K562 (cell line): ENCODE measurements at regions not wholly inside any gene's neighbourhood (a gene's known extent, or its start where the extent isn't known, plus 50 kb on each side); places are given as distances from the start of the nearest gene placed in this dataset.

Experiments used
- ATAC-seq: fragments of 200-7000 bp; cut with Tn5 transposase; 3 replicates; pipeline ENCODE4 v1.9.1; 2020; ENCODE audit warnings: moderate library complexity
- BruUV-seq: library from RNA; stranded (reverse); fragments of 400-500 nt; replicated peaks from 2 replicates; lab custom pipeline; 2021; lab: Mats Ljungman, UMichigan
- CTCF ChIA-PET: fragments of 300-600 bp; formaldehyde crosslinking; extraction: SDS; loops from one replicate; lab custom pipeline; 2021; ENCODE audit warnings: low intra/inter-chr PET ratio; lab: Yijun Ruan, JAX
- POLR2A ChIA-PET: fragments of 300-600, 350-650 bp; sonication (Branson Sonifier 250); formaldehyde crosslinking; extraction: SDS; loops from one replicate; lab custom pipeline; 2021; ENCODE audit warnings: antibody characterized with exemption, inconsistent platforms; lab: Yijun Ruan, JAX
- DNase-seq, 4 experiments: peaks; one replicate each; pipeline versions ENCODE4 v3.0.0 to v3.0.0-alpha.2; 2011 to 2018; ENCODE audit warnings: low spot score in 3 of 4, mixed read lengths in 3 of 4; ENCODE audit errors: extremely low read depth in 1 of 4
- FAIRE-seq: peaks from 2 replicates; lab custom pipeline; 2011; peaks lifted over from hg19 to GRCh38; lab: Jason Lieb, UNC
- H2AFZ ChIP-seq: 2 replicates; pipeline ENCODE4 v1.6.0; 2011; ENCODE audit warnings: low read depth, low read length, control low read depth, inconsistent platforms
- H3K27ac ChIP-seq: fragments of 200-600 bp; 3 replicates; pipeline ENCODE4 v1.8.0; 2011; ENCODE audit warnings: low read depth, mild to moderate bottlenecking, control low read depth, inconsistent platforms, low read length, moderate library complexity, mixed read lengths; ENCODE audit errors: extremely low read depth
- H3K27me3 ChIP-seq, 2 experiments: fragments of 300-600 bp in 1 of 2; 2 replicates in 1 of 2; 3 replicates in 1 of 2; pipeline versions ENCODE4 v1.6.0 to v1.8.0; 2011; ENCODE audit warnings: inconsistent platforms in 2 of 2, low read length in 2 of 2, mild to moderate bottlenecking in 1 of 2, mixed read lengths in 1 of 2, moderate library complexity in 1 of 2; ENCODE audit not compliant: control insufficient read depth in 2 of 2, insufficient read depth in 2 of 2
- H3K36me3 ChIP-seq: fragments of 300-600 bp; 3 replicates; pipeline ENCODE4 v1.8.0; 2011; ENCODE audit warnings: mild to moderate bottlenecking, low read length, inconsistent platforms; ENCODE audit not compliant: control insufficient read depth, insufficient read depth
- H3K4me1 ChIP-seq, 2 experiments: fragments of 200-600 bp in 1 of 2; replicated peaks in 1 of 2; 2 replicates in 1 of 2; 3 replicates in 1 of 2; pipeline versions ENCODE4 v1.5.1 to v1.8.0; 2011; ENCODE audit warnings: inconsistent platforms in 2 of 2, low read length in 2 of 2, mild to moderate bottlenecking in 1 of 2, mixed read lengths in 1 of 2, moderate library complexity in 1 of 2; ENCODE audit not compliant: control insufficient read depth in 2 of 2, insufficient read depth in 2 of 2
- H3K4me2 ChIP-seq: 2 replicates; pipeline ENCODE4 v1.6.1; 2011; ENCODE audit warnings: low read length, control low read depth, inconsistent platforms, mixed read lengths; ENCODE audit not compliant: insufficient read depth
- H3K4me3 ChIP-seq: fragments of 200-600 bp; sonication (generic), shearing (Covaris generic); 2 replicates; pipeline ENCODE4 v1.5.1; 2016; ENCODE audit warnings: control low read depth, inconsistent platforms
- H3K79me2 ChIP-seq: fragments of 200-600 bp; 3 replicates; pipeline ENCODE4 v1.8.0; 2011; ENCODE audit warnings: low read length, inconsistent platforms; ENCODE audit not compliant: control insufficient read depth, insufficient read depth
- H3K9ac ChIP-seq, 2 experiments: 2 replicates each; pipeline versions ENCODE4 v1.6.0 to v1.6.1; 2011; ENCODE audit warnings: low read depth in 2 of 2, low read length in 2 of 2, control low read depth in 1 of 2, inconsistent platforms in 1 of 2, mild to moderate bottlenecking in 1 of 2, mixed read lengths in 1 of 2; ENCODE audit not compliant: insufficient read depth in 1 of 2
- H3K9me1 ChIP-seq: one replicate; pipeline ENCODE4 v1.6.0; 2011; ENCODE audit warnings: inconsistent platforms, mild to moderate bottlenecking, low read length, moderate library complexity; ENCODE audit not compliant: control insufficient read depth, insufficient read depth
- H3K9me3 ChIP-seq: replicated peaks from 2 replicates; pipeline ENCODE4 v1.5.1; 2011; ENCODE audit warnings: low read depth, low read length, inconsistent platforms; ENCODE audit not compliant: control insufficient read depth, insufficient read depth
- H4K20me1 ChIP-seq: replicated peaks from 2 replicates; pipeline ENCODE4 v1.6.1; 2011; ENCODE audit warnings: low read length, inconsistent platforms, mixed read lengths; ENCODE audit not compliant: control insufficient read depth, insufficient read depth
- C11orf30 ChIP-seq: fragments of 450-650 bp; IDR thresholded peaks from 2 replicates; pipeline ENCODE4 v1.6.1; 2016; ENCODE audit warnings: low read depth, mild to moderate bottlenecking
- CCNT2 ChIP-seq: IDR thresholded peaks from 2 replicates; pipeline ENCODE4 v1.6.1; 2011; ENCODE audit warnings: borderline replicate concordance, low read depth, mild to moderate bottlenecking, moderate library complexity, mixed read lengths, low read length; ENCODE audit not compliant: insufficient read length; ENCODE audit errors: extremely low read depth
- CHD2 ChIP-seq: IDR thresholded peaks from 2 replicates; pipeline ENCODE4 v1.6.1; 2011; ENCODE audit warnings: low read depth, low read length
- HCFC1 ChIP-seq: IDR thresholded peaks from 2 replicates; pipeline ENCODE4 v1.6.1; 2012; ENCODE audit warnings: low read depth, low read length, improper control_type of control experiment
- HMG20B ChIP-seq: fragments of 250-450 bp; sonication (Bioruptor Pico); IDR thresholded peaks from 2 replicates; pipeline ENCODE4 v1.5.0; 2021; ENCODE audit warnings: mild to moderate bottlenecking
- KLF1 ChIP-seq: fragments of 450-650 bp; IDR thresholded peaks from 2 replicates; pipeline ENCODE4 v1.6.1; 2016; ENCODE audit warnings: missing genetic modification characterization, missing compliant biosample characterization
- MTA1 ChIP-seq: fragments of 450-650 bp; IDR thresholded peaks from 2 replicates; pipeline ENCODE4 v1.6.1; 2017; ENCODE audit warnings: borderline replicate concordance
- TSC22D4 ChIP-seq: fragments of 450-650 bp; IDR thresholded peaks from 2 replicates; pipeline ENCODE4 v1.6.1; 2016; ENCODE audit warnings: missing genetic modification characterization, missing biosample characterization, control low read depth
- ZBTB12 ChIP-seq: fragments of 250-450 bp; sonication (Bioruptor Pico); IDR thresholded peaks from 2 replicates; pipeline ENCODE4 v1.4.0; 2020
- ZNF121 ChIP-seq: sonication (generic); formaldehyde crosslinking; conservative IDR thresholded peaks from 2 replicates; pipeline ENCODE4 v1.8.0; 2022; ENCODE audit warnings: missing genetic modification reagents
- ZNF23 ChIP-seq: fragments of 250-450 bp; sonication (Bioruptor Pico); IDR thresholded peaks from 2 replicates; pipeline ENCODE4 v1.4.0; 2020; ENCODE audit warnings: mild to moderate bottlenecking
- WGBS: fragments of 100-300 bp; shearing (Covaris generic); methylation state at CpG from one replicate; pipeline ENCODE4 v1.1.6; 2016; ENCODE audit warnings: low coverage, mixed read lengths; ENCODE audit not compliant: insufficient coverage; ENCODE audit errors: missing lambda C conversion rate; 5-methylcytosine and 5-hydroxymethylcytosine counted together
- in situ Hi-C: fragments of 300-500 bp; cut with MboI; formaldehyde crosslinking; loops from 4 replicates; pipeline ENCODE4 v1.15.0; 2018; ENCODE audit warnings: inconsistent platforms, mixed read lengths
- intact Hi-C: fragments of 100-400 bp; cut with micrococcal nuclease; formaldehyde crosslinking; loops from 2 replicates; pipeline ENCODE4 v1.14.2; 2022
- TF ChIP-seq, protein P1 (sequence below): fragments of 250-450 bp; sonication (Bioruptor Pico); IDR thresholded peaks from 2 replicates; pipeline ENCODE4 v1.8.0; 2022; ENCODE audit warnings: inconsistent platforms, mild to moderate bottlenecking, moderate library complexity, borderline replicate concordance
- TF ChIP-seq, protein P2 (sequence below): fragments of 450-650 bp; IDR thresholded peaks from 2 replicates; pipeline ENCODE4 v1.6.1; 2018; ENCODE audit warnings: mild to moderate bottlenecking, low read depth; ENCODE audit not compliant: partially characterized antibody

- no peaks in the 10 kb centered on the region for H3K9me3 ChIP-seq
- DNase-seq (no peak), ATAC-seq (no peak), FAIRE-seq (no peak)
- no peak overlapping the region for H3K4me2 ChIP-seq
- H3K4me1 ChIP-seq = no peaks in the 10 kb centered on the region
- H3K4me3 ChIP-seq = no peak overlapping the region
- no peaks in the 10 kb centered on the region for H3K36me3 ChIP-seq
- no peaks in the 10 kb centered on the region for H3K79me2 ChIP-seq
- no peaks in the 10 kb centered on the region for H3K27me3 ChIP-seq
- intact Hi-C loops = no loop called here
- ChIA-PET POLR2A (no interaction called here), CTCF (no interaction called here)
- H4K20me1 ChIP-seq = no peaks in the 10 kb centered on the region
- H2AFZ ChIP-seq = no peak overlapping the region
- BruUV-seq = no TSS peak
- TF ChIP-seq HMG20B (CRISPR knock-in tag) (no peak), TSC22D4 (tag) (no peak), C11orf30 (no peak), CHD2 (no peak), CCNT2 (no peak), ZBTB12 (CRISPR knock-in tag) (no peak), ZNF23 (CRISPR knock-in tag) (no peak), HCFC1 (no peak), ZNF121 (CRISPR knock-in tag) (no peak), MTA1 (no peak), KLF1 (tag) (no peak)
- TF ChIP-seq, protein P1, sequence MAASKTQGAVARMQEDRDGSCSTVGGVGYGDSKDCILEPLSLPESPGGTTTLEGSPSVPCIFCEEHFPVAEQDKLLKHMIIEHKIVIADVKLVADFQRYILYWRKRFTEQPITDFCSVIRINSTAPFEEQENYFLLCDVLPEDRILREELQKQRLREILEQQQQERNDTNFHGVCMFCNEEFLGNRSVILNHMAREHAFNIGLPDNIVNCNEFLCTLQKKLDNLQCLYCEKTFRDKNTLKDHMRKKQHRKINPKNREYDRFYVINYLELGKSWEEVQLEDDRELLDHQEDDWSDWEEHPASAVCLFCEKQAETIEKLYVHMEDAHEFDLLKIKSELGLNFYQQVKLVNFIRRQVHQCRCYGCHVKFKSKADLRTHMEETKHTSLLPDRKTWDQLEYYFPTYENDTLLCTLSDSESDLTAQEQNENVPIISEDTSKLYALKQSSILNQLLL = no peak
- TF ChIP-seq, protein P2, sequence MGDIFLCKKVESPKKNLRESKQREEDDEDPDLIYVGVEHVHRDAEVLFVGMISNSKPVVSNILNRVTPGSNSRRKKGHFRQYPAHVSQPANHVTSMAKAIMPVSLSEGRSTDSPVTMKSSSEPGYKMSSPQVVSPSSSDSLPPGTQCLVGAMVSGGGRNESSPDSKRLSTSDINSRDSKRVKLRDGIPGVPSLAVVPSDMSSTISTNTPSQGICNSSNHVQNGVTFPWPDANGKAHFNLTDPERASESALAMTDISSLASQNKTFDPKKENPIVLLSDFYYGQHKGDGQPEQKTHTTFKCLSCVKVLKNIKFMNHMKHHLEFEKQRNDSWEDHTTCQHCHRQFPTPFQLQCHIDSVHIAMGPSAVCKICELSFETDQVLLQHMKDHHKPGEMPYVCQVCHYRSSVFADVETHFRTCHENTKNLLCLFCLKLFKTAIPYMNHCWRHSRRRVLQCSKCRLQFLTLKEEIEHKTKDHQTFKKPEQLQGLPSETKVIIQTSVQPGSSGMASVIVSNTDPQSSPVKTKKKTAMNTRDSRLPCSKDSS = no peak
- H3K9ac ChIP-seq = no peak overlapping the region
- in situ Hi-C loops = no loop called here
- H3K27ac ChIP-seq = no peak overlapping the region
- H3K9me1 ChIP-seq = no peaks in the 10 kb centered on the region
- WGBS = 0% methylated on average over 2 of the region's 3 CpGs
These were observed 915.4 kb upstream of the FBXO33 start for GRCh38 chr14:40347675-40348074.
